ENCODE measurements at regions not wholly inside any gene's neighbourhood (a gene's known extent, or its start where the extent isn't known, plus 50 kb on each side); places are given as distances from the start of the nearest gene placed in this dataset.

- TF ChIP-seq ZBTB33 (IDR thresholded peaks at IDR 0.05) (no peak), YY1 (IDR thresholded peaks at IDR 0.05) (no peak), FOXA2 (IDR thresholded peaks at IDR 0.05) (no peak), RAD21 (IDR thresholded peaks at IDR 0.05) (no peak)
Measured at GRCh38 chr18:67216846-67217245, 299.7 kb downstream of the DSEL start (continued).

GRCh38 chr18:67215686-67216085, 300.8 kb downstream of the DSEL start:
- no peak overlapping the region for H3K4me3 ChIP-seq (ENCODE audit: low read depth in 1 of 3, low read length in 3 of 3)

More at GRCh38 chr18:67215686-67216085, 300.8 kb downstream of the DSEL start:
- Histone ChIP-seq H3K27ac (ENCODE audit: low read depth in 1 of 2, low read length in 2 of 2) (no peak overlapping the region), H3K36me3 (ENCODE audit: control insufficient read depth in 4 of 4, insufficient read depth in 3 of 4, low read depth in 1 of 4, low read length in 3 of 4) (no peaks in the 10 kb centered on the region), H3K9ac (ENCODE audit: low read depth in 1 of 2, low read length in 2 of 2) (no peak overlapping the region), H3K27me3 (ENCODE audit: control insufficient read depth in 4 of 4, insufficient read depth in 4 of 4, low read length in 3 of 4) (no peaks in the 10 kb centered on the region), H3K4me1 (ENCODE audit: control insufficient read depth in 4 of 4, insufficient read depth in 4 of 4, low read length in 3 of 4) (no peaks in the 10 kb centered on the region), H3K9me3 (ENCODE audit: control insufficient read depth in 4 of 4, low read length in 3 of 4) (no peaks in the 10 kb centered on the region)
- WGBS, result 91% methylated on average over 25 of the region's 25 CpGs
- no peak for DNase-seq (ENCODE audit: low spot score)
- TF ChIP-seq HNF4A (conservative IDR thresholded peaks at IDR 0.05) (no peak), EGR1 (IDR thresholded peaks at IDR 0.05; ENCODE audit: low read depth in 2 of 2) (no peak), TAF1 (conservative IDR thresholded peaks at IDR 0.05) (no peak), GABPA (IDR thresholded peaks at IDR 0.05 in 1 of 2, conservative IDR thresholded peaks at IDR 0.05 in 1 of 2) (no peak), FOXA2 (IDR thresholded peaks at IDR 0.05) (no peak), SP1 (IDR thresholded peaks at IDR 0.05) (no peak), CTCF (IDR thresholded peaks at IDR 0.05; ENCODE audit: low read depth, low read length, missing input control) (no peak), HNF4G (IDR thresholded peaks at IDR 0.05) (no peak), RAD21 (IDR thresholded peaks at IDR 0.05) (no peak), RXRA (IDR thresholded peaks at IDR 0.05) (no peak), YY1 (IDR thresholded peaks at IDR 0.05) (no peak), MAX (IDR thresholded peaks at IDR 0.05) (no peak), JUND (IDR thresholded peaks at IDR 0.05) (no peak), ZBTB33 (IDR thresholded peaks at IDR 0.05) (no peak), NR2F2 (IDR thresholded peaks at IDR 0.05) (no peak), ATF3 (IDR thresholded peaks at IDR 0.05) (no peak), FOXA1 (IDR thresholded peaks at IDR 0.05) (no peak), REST (IDR thresholded peaks at IDR 0.05) (no peak)

Data from liver (tissue), 8 donors.